ENCODE measurements at regions not wholly inside any gene's neighbourhood (a gene's known extent, or its start where the extent isn't known, plus 50 kb on each side); places are given as distances from the start of the nearest gene placed in this dataset.
"Not testable (repeated sequence)": the region's sequence is repeated elsewhere in the genome, so short reads cannot be mapped to it uniquely, and the experiment has no call there.

DNA sequence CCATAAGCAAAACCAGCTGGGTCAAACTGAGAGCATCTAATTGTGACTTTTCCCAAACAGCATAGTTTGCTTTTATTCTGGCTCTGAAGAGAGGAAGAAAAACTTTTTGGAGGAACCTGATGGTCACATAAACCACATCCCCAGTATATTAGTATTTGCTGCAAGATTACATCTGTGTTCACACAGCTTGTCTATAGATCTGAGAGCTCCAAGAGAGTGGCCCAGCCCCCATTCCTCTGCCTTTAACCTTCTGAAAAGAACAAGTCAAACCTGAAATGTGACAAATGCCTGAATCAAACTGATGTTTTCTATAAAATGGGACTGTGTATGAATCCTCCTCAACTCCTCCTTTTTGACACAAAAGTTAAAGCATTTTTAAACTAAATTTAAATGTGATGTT, 435.2 kb downstream of the ZNF479 start:
- not testable (repeated sequence) for DNase-seq

DNA sequence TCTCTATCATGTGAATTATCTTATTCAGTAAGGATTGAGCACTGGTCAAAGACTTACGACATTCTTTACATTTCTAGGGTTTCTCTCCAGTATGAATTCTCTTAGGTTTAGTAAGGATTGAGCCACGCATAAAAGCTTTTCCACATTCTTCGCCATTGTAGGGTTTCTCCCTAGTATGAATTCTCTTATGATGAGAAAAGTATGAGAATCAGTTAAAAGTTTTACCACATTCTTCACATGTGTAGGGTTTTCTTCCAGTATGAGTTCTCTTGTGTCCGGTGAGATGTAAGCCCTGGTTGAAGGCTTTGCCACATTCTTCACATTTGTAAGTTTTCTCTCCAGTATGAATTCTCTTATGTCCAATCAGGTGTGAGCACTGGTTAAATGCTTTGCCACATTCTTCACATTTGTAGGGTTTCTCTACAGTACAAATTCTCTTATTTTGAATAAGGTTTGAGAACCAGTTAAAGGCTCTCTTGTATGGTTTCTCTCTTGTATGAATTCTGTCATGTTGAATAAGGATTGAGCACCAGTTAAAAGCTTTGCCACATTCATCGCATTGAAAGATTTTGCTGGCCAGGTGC, 445.9 kb downstream of the ZNF479 start:
- no peak for DNase-seq

DNA sequence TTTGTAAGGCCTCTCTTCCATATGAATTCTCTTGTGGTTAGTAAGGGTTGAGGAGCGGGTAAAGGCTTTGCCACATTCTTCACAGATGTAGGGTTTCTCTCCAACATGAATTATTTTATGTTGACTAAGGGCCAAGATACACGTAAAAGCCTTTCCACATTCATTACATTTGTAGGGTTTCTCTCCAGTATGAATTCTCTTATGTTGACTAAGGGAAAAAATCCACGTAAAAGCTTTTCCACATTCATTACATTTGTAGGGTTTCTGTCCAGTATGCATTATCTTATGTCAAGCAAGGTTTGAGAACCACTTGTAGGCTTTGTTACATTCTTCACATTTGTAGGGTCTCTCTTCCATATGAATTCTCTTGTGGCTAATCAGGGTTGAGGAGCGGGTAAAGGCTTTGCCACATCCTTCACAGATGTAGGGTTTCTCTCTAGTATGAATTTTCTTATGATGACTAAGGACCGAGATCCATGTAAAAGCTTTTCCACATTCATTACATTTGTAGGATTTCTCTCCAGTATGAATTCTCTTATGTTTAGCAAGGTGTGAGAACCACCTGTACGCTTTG, 493.0 kb downstream of the ZNF479 start:
- no peak for DNase-seq

DNA sequence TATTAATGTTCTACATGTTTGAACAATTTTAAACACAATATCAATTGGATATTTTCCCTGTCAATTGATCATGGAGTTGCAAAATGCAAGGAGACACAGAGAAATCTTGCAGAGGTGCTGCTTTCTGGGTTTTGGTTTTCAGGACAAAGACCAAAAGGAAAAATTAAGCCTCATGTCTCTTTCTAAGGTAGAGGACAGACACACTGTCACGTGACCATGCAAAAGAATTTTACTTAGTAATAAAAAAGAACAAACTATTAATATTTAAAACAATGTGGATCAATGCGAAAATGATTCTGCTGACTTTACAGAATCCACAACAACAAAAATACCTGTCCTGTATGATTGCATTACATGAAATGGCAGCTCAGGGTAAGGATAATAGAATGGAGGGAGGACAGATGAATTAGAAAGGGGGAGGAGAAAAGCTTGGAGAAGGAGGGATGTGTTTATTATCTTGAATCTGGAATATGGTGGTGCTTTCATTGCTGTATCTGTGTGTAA, 493.7 kb upstream of the NUPR2 start:
- no peak for DNase-seq

DNA sequence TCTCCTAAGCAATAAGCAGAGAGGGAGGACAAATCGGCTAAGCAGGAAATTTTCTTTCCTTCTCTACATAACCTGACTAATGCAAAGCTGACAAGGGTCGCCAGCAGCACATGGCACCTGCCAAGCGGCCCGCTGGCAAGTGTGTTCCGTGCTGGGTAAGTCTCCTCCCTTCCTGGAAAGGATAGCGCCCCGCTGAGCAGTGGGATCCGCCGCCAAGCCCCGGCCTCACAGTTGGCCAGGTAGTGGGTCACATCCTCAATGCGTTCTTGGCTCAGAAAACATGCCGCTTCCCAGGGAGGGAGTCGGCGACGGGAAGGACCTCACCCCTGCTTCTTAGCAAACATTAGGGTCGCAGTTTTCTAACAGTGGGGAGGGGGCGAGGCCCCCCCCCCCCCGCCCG, 488.9 kb upstream of the NUPR2 start:
- no peak for DNase-seq

DNA sequence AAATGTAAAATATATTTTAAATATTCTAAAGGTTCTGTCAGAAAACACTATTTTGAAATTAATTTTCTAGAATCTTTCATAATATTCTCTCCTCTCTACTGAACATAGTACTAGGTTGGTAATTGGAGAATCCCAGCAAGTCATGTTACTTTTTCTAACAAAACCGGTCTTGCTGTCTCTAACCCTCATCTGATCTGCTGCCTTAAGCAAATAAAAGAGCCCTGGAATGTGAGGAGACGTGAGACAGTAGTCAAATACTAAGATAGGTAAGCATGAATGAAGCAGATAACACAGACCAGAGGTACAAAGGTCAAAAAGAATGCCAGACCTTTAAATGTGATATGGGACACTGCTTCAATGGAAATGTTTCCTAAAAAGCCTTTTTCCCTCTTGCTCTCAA, 462.4 kb upstream of the NUPR2 start:
- no peak for DNase-seq

DNA sequence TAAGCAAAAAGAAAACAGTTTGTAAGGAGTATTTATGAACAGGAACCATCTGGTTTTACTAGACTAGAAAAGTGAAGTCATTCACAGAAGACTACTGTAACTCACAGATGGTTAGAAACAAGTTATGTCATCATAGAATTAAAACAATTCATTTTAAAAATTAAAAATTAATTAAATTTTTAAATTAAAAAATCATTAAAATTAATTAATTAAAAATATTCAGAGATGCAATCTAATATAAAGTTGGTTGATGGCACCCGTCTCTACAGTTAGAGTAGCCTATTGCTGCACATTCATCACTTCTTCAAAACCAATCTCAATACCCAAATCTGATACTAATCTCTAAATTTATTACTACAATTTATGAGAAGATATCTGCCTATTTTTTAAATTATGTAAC, 454.8 kb upstream of the NUPR2 start:
- DNase-seq, result no peak

DNA sequence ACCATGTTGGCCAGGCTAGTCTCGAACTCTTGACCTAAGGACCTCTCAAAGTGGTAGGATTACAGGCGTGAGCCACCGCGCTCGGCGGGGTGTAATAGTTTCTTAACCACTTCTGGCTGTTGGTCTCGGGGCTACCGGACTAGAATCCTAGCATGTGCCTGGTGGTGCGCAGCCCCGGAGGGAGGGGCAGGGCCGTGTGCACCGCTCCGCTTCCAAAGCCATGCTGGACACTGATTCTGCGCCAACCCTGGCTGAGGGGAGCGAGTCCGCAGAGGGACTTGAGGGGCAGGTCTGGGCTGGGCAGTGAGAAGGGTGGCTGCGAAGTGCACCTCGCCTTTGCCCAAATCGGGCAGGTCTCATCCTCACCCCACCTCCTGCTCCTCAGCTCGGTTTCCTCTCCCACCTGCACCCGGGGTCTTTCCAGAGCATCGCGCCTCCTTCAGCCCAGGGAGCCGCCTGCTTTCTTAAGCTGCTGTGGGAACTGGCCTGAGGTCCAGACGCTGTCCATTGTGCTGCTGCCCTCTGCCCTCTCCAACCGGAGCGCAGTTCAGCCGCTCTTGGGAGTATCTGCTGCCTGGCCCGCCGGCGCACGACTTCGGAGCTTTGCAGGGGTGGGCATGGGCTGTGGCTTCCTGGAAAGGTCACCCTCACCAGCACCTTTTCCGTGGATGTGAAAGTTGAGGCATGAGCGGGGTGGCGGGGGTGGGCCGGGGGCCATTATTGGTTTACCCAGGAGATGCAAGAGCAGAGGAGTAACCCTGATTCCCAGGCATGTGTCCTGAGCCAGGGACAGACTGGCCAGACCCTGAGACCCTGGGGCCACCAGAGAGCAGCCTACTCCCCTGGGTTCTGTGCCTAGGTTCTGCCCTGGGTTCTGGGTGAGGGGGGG, 422.6 kb upstream of the NUPR2 start:
- no peak for DNase-seq

DNA sequence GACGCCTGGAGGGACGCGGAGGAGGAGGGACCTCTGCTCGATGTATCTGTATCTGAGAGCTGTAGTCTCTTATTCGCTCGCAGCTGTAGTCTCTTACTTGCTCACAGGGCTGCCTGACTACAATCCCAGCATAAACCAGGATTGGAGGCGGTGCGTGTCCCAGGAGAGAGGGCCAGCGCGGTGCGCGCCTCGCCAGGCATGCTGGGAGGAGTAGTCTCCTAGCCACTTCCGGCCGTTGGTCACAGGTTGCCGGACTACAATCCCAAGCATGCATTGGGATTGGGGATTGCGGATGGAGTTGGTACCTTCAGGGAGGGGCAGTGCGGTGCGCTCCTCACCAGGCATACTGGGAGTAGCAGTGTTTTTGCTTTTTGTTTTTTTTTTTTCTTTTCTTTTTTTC, 421.7 kb upstream of the NUPR2 start:
- no peak for DNase-seq

DNA sequence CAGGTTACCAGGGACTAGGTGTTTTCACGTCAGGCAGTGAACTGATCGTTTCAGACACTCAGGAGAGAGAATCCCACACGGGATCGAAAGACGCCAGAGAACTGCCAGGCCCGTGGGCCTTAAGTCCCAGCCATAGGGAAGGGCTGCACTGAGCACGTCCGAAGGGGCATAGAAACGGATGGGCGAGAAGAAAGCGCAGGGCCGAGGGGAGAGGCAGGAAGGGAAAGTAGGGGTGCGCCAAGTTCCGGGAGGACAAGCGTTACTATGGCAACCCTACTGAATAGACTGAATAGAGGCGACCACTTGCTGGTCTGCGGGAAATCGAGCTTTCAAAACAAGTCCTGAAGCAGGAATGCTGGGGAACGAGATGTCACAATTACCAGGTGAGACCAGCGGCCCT, 421.3 kb upstream of the NUPR2 start:
- DNase-seq, result no peak

DNA sequence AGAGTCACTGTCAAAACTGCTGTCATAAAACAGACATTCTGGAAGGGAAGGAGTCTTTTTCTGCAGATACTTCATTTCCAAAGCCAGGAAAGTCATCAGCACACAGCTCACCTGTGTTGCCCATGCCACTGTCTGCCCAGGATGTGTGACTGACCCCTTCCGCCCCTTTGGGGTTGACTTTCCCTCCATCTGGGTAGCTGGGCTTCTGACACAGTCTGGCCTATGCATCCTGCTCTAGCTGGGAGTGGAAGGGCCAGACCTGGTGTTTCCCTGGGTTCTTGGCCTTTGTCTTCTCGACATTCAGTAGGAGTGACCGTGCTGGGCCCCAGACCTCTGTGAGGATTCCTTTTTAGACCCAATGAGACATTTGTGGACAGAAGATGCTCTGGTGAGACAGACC, 378.9 kb upstream of the NUPR2 start:
- DNase-seq, result no peak

DNA sequence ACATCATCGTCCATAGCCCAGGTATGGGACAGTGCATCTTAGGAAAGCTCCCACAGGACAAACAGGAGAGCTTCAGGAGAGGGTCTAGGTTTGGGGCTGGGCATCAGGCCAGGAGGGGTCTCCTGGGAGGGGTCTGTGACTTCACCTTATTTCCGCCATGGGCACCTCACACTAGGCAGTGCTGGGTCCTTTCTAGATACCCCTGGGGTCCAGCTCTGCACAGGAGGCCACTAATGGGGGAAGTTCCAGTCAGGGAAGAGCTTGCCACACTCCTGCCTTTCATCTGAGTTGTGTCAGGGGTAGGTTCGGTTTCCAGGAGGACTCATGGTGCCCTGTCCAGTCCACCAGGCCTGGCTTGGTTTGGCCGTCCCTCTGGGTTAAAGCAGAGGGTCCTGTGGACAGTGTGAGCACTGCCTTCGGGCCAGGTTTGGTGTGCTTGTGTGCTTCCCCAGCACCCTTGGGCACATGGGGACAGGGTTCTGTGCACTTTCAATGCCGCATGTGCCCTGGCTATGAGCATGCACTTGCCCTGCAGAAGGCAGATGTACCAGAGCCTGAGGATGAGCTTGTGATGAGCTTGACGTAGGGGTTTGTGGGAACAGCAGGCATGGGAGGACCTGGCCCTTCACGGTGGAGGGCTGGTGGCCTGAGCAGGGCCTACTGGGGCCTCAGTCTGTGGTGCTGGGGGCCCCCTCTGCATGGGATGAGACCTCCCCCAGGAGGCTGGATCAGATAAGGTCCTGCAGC, 377.7 kb upstream of the NUPR2 start:
- DNase-seq, result no peak

DNA sequence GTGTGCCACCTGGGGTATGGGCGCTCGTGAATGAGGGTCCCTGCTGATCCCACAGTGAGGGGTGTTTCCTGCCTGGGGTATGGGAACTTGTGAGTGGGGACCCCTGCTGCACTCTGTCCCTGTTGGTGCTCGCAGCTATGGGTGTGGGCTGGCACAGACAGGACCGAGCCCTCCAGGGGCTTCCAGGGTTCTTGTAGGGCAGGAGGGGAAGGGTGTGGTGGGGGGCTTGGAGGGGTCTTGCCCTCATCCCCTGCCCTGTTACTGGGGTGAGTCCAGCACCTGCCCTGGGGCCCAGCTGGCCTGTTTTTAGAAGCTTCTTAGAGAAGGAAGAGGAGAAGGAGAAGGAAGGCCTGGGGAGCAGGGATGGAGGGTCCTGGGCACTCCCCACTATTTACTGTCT, 377.0 kb upstream of the NUPR2 start:
- no peak for DNase-seq

DNA sequence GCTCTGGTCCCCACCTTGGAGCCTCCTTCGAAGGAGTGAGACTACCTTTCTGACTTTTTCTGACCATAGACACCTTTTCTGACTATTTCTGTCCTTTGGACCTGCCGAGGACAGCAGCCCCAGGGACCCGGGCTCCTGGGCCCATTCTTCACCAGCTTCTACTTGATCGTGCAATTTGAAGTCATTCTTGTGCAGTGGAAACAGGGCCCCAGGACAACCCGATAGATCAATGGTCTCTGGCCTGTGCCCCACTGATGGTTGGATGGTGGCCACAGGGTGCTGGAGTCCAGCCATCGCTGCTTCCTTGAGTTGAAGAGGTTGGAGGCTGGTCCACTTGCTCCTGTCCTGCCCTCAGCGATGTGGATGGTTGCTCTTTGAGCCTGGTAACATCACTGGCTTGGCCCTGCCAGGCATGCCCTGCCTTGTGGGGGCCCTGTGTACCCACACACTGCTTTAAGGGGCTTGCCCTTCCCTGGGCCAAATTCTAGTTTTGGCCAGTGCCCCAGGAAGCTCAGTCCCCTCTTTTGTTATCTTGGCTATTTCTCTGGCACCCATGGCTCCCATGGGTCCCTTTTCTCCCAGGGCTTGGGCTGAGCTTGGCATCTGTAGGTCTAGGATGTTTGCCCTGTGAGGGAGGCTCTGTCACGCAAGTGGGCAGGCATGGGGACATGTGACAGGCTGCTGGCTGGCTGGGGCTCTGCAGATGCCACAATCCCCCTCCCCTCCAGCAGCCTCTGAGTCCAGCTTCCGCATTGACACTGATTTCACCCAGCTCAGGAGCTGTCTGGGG, 375.6 kb upstream of the NUPR2 start:
- DNase-seq, result no peak

DNA sequence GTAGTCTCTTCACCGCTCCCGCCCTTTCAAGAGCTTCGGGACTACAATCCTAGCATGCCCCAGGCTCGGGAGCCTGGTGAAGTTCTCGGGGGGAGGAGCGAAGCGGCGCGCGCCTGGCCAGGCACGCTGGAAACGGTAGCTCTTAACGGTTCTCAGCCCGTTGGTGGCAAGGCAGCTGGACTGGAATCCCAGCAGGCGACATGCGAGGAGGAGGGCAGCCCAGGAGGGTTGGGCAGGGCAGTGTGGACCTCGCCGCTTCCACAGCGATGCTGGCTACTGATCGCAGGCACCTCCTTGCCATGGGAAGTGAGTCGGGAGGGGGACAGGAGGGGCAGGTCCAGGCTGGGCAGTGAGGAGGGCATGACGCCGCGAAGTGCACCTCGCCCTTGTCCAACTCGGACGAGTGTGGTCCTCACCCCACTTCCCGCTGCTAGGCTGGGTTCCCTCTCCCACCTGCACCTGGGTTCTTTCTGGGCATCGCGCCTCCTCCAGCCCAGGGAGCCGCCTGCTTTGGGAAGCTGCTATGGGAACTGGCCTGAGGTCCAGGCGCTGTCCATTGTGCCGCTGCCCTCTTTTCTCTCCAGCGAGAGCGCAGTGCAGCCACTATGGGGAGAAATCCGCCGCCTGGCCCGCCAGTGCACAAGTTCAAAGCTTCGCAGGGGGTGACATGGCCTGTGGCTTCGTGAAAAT, 367.8 kb upstream of the NUPR2 start:
- DNase-seq, result no peak

DNA sequence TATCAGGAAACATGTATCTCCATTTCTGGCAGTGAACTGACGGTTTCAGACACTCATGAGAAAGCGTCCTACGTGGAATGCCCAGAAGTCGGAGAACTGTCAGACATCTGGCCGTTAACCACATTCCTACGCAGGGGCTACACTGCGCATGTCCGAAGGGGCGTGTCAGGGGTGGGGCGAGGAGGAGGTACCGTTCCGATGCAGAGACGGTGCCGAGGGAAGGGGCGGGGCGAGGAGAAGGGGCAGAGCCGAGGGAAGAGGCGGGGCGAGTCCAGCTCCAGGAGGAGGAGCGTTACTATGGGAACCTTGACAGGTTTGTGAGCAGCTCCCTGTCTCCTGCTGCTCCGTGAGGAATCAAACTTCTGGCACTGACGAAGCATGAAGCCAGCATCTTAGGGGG, 366.9 kb upstream of the NUPR2 start:
- no peak for DNase-seq

DNA sequence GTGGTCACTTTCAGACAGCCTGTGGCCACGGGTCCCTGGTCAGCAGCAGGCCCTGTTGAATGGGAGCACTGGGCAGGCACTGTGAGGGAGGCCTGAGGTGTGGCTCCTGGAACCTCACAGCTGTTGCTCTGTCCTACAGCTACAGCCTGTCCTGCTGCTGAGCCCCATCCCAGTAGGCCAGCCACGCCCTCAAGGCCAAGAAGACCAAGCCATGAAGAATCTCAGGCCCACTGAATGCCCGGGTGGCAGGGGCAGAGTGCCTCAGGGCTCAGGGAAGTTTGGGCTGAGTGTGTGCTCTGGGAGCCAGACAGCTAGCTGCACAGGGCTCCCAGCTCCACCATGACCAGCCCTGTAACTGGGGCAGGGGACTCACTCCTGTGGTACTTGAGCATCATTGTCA, 363.5 kb upstream of the NUPR2 start:
- DNase-seq, result no peak

DNA sequence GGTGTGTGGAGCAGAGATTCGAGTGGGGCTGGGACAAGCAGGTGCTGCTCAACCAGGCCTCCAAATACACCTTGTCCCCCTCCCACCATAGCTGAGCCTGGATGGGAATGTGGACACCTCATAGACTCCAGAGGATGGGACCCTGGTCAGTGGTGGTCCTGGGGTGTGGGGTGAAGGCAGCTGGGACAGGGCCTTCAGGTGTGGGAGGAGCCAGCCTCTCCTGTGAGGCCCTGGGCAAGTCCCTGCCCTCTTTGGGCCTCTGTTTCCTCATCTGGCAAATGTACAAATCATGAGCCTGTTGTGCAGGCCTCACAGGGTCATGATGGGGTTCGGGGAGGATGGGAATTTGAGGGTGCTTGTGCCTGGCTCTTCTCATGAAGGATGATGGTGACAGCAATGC, 362.9 kb upstream of the NUPR2 start:
- no peak for DNase-seq

DNA sequence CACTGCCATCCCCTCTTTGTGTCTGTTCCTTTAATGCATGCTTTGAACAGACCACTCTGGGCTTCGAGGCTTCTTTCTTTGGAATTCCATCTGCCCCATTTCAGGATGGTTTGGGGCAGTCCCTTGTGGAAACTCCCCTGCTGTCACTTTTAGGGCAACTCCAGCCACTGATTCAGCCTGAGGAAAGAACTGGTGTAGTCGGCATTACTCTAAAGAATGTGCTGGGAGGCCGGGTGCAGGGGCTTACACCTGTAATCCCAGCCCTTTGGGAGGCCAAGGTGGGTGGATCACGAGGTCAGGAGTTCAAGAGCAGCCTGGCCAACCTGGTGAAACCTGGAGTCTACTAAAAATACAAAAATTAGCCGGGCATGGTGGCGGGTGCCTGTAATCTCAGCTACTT, 358.1 kb upstream of the NUPR2 start:
- DNase-seq, result no peak

DNA sequence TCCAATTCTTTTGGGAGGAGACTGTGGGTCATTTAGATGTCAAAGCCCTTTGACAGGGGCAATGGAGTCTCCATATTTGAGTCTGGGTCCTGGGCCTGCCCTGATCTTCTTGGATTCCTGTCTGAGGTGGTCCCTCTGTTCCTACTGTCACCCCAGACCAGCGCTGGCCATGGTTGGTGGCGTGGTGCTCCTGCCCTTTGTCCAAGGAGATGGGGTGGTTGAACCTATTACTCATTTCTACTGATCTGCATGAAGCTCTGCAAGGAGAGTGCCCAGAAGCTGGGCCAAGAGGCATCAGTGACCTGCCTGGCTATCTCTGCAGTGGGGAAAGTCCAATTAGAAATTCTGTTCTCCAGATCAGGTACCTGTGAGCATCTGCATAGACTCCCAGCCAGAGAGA, 355.6 kb upstream of the NUPR2 start:
- no peak for DNase-seq

DNA sequence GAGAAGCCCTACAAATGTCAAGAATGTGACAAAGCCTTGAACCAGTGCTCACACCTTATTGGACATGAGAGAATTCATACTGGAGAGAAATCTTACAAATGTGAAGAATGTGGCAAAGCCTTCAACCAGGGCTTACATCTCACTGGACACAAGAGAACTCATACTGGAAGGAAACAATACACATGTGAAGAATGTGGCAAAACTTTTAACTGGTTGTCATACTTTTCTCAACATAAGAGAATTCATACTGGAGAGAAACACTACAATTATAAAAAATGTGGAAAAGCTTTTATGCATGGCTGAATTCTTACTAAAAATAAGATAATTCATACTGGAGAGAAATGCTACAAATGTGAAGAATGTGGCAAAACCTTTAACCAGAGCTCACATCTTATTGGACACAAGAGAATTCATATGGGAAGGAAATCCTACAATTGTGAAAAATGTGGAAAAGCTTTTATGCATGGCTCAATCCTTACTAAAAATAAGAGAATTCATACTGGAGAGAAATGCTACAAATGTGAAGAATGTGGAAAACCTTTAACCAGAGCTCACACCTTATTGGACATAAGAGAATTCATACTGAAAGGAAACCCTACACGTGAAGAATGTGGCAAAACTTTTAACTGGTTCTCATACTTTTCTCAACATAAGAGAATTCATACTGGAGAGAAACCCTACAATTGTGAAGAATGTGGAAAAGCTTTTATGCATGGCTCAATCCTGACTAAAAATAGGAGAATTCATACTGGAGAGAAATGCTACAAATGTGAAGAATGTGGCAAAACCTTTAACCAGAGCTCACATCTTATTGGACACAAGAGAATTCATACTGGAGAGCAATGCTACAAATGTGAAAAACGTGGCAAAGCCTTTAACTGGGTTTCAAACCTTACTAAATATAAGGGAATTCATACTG, 350.6 kb upstream of the NUPR2 start:
- DNase-seq, result not testable (repeated sequence)

Data from activated CD8-positive, alpha-beta memory T cell treated with anti-CD3 and anti-CD28 coated beads, Interleukin-2, amount 50 U/mL, for 4 hours (primary cell).